ENCODE measurements at regions not wholly inside any gene's neighbourhood (a gene's known extent, or its start where the extent isn't known, plus 50 kb on each side); places are given as distances from the start of the nearest gene placed in this dataset.

- no peak overlapping the region for H3K27ac ChIP-seq (ENCODE audit: extremely low read depth, low read depth, low read length)
- H3K79me2 ChIP-seq (ENCODE audit: control insufficient read depth, insufficient read depth, low read length): no peaks in the 10 kb centered on the region
- FAIRE-seq: no peak
- H3K4me2 ChIP-seq (ENCODE audit: insufficient read depth, low read length): no peak overlapping the region
- intact Hi-C loops (cut with micrococcal nuclease): no loop called here
- H4K20me1 ChIP-seq (replicated peaks; ENCODE audit: control insufficient read depth, insufficient read depth, low read length): no peaks in the 10 kb centered on the region
- no peaks in the 10 kb centered on the region for H3K27me3 ChIP-seq (ENCODE audit: control insufficient read depth in 2 of 2, insufficient read depth in 2 of 2, low read length in 2 of 2)
- ATAC-seq: no peak
- H2AFZ ChIP-seq (ENCODE audit: low read depth, low read length): no peak overlapping the region
- no peaks in the 10 kb centered on the region for H3K36me3 ChIP-seq (ENCODE audit: control insufficient read depth, insufficient read depth, low read length)
- CTCF ChIA-PET (ENCODE audit: low intra/inter-chr PET ratio): no interaction called here
- no peak overlapping the region for H3K4me3 ChIP-seq
- POLR2A ChIA-PET: no interaction called here
- H3K9ac ChIP-seq (ENCODE audit: insufficient read depth in 1 of 2, low read depth in 2 of 2, low read length in 2 of 2): no peak overlapping the region
- no peaks in the 10 kb centered on the region for H3K4me1 ChIP-seq (replicated peaks in 1 of 2; ENCODE audit: control insufficient read depth in 2 of 2, insufficient read depth in 2 of 2, low read length in 2 of 2)
- no peak for DNase-seq (ENCODE audit: extremely low read depth in 1 of 4, low spot score in 3 of 4)
- H3K9me1 ChIP-seq (ENCODE audit: control insufficient read depth, insufficient read depth, low read length): no peaks in the 10 kb centered on the region
- no peaks in the 10 kb centered on the region; the same call in 1 of the 2 replicates for H3K9me3 ChIP-seq (replicated peaks; ENCODE audit: control insufficient read depth, insufficient read depth, low read depth, low read length)
- in situ Hi-C loops (cut with MboI): no loop called here
- WGBS (ENCODE audit: insufficient coverage, low coverage, missing lambda C conversion rate): 0% methylated on average over 3 of the region's 3 CpGs
- no TSS peak for BruUV-seq (replicated peaks)
- TF ChIP-seq ID3 (CRISPR knock-in tag; IDR thresholded peaks at IDR 0.05): no peak
- TF ChIP-seq ID3 (tag; IDR thresholded peaks at IDR 0.05): no peak
- no peak for TF ChIP-seq ZBTB33 (CRISPR knock-in tag; IDR thresholded peaks at IDR 0.05)
- TF ChIP-seq ZBTB40 (IDR thresholded peaks at IDR 0.05): no peak
- no peak for TF ChIP-seq ZBTB40 (CRISPR knock-in tag; IDR thresholded peaks at IDR 0.05)
Measured at GRCh38 chr3:162077108-162077507, 580.5 kb downstream of the OTOL1 start.
